Central memory CD4-positive, alpha-beta T cell (primary cell): ENCODE measurements at regions not wholly inside any gene's neighbourhood (a gene's known extent, or its start where the extent isn't known, plus 50 kb on each side); places are given as distances from the start of the nearest gene placed in this dataset.

Experiments
- DNase-seq: peaks from one replicate; pipeline ENCODE4 v3.0.0; 2022

DNA sequence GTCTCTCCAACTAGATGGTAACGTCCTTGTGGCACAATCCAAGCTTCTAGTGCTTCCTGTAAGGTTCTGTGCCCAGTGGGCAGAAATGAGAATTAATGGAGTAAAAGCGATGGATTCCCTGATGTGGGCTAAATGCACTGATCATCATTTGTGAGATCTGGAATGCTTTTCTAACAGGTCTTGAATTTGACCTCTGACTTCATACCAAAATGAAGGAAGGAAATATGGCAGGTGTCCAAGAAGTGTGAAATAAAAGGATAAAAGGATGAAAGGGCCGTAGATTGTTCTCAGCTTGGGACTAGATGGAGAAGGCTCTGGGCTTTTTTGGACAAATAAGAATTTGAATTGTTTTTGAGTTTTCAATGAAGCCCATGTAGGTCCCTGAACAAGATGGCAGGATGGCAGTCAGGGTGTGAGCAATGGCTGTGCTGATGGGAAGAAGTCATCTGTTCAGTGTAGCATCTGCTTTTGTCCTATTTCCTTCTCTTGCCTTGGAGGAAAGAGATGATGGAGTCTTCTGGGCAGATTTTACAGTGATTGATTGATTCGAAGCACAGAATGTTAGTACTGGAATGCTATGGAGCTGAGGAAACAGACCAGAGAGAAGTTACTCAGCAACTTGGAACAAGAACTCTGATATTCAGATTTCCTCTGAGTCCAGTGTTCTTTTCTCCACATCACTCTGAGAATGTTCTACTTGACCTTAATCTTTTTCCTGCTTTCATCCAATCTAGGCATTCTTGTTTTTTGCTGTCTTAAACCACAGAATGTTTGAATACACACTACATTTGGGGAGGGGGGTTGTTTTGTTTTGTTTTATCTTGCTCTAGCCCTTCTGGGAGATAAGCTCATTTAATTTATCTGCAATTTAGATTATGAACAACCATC, 286.0 kb downstream of the HLX start:
- no peak for DNase-seq

DNA sequence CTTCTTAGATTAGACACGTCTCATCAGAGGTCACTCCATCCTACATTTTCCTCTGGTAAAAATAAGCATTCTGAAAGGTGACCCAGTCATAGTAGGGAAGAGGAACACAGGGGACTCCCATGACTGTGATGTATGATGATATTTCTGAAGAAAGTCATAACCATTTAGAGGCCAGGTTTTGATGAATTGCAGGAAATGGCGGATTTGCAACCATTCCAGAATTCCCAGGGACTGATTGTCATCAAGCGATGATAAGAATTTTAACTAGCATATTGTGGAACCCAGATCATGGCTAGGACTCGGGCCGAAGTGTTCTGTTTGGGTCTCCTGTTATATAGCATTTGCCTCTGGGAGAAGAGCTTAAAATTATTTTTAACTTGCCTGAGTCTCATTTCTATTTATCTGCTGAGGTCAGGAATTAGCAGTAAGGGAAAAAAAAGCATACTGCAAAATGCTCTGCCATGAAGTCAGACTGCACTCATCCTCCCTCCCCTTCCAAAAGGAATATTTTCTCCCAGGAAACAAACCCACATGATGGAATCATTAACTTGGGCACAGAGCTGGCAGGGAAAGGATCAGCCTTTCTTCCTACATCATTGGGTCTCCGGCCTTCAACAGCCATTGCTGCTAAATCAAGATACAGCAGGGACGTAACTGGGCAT, 286.7 kb downstream of the HLX start:
- no peak for DNase-seq

DNA sequence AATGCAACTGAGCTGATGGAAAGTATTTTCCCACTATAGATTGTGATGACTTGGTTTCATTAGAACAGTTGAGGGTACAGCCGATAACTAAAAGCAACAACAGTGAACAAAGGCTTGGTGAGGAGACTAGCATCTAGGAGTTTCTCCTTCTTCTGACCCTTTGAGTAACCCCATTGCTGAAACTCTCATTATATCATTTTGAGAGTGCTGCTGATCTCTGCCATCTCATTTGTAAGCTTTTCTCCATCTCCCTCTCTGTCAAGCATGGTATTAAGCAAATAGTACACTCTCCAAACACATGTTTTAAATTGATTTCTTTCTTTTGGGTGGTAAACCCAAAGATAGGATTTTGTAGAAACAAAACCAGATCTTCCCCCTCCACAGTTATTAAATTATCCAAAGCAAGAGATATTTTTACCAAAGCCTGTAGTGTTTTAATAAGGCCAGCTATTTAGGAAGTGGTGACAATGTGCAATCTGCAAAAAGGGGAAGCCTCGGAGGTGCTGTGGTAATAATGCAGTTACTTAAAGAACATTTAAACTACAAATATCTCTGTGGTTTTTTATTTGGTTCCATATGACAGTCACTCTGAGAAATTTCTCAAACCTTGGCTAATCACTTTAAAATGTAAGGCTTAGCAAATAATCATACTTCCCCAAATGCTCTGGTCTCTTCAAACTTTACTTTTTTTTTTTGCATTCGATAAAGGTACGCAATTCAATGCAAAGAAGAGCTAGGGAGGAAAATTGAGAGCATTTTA, 287.5 kb downstream of the HLX start:
- no peak for DNase-seq

DNA sequence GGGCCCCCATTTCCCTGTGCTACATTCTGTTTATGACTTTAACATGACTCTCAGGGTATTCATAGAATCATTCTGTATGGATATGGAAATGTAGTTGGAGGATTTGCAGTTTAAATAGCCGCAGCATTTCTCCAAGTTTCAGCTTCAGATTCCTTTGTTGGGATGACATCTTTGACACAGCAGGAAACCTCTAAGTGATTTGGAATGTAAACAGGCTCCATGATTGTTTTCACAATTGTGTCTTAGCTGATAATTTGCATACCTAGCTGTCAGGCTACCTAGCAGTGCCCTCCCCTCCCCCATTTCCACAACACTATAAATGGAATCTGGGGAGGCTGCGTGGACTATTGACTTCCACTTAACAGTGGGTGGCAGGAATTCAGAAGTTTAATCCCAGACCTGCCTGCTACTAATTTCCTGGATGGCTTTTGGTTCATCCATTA, 290.2 kb downstream of the HLX start:
- DNase-seq = no peak

DNA sequence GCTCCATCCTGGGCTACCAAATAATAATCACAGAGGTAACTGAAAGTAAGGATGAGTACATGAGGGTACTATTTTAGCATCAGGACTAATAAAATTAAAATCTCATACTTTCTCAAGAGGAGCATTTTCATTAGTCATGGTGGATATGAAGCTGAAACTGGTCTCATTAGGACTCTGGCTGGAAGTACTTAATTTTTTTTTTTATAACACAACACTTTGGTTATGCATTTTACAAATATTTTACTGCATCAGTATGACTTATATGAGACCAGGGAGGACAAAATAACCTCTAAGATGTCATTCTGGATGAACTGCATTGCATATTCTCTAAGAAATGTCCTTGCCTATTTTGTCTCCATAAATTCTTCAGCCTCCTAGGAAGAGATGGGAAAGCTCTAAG, 290.9 kb downstream of the HLX start:
- no peak for DNase-seq

DNA sequence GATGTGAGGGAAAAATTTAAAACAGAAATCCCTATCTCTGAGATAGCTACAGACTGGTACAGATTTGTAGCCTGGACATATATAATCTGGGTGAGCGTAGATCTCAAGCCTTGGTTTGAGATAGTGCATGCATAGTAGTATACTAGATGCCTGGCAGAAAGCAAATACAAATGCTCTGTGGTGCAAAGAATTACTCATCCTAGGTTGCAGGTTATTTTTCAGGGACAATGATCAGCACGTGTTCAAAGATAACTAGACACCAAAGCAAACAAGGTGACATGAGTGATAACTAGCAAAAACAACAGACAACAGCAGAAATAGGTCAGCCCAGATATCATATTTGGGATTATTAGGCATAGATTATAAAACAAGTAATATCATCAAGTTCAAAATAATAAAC, 292.5 kb downstream of the HLX start:
- no peak for DNase-seq

DNA sequence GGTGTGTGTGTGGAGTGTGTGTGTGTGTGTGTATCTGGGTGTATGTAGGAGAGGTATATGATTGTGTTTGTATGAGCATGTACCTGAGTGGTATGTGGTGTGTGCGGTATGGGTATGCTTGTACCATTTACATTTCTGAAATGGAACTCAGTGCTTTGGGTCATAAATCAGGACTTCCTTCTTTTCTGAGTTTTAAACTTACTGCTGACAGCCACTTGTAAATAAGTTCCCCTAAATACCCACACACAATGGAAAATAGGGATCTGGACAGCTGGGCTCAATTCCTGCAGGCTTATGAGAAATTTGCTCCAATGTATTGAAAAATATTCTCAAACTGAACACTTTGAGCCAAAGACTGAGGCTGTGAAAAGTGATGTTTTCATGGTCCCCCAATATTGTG, 293.6 kb downstream of the HLX start:
- no peak for DNase-seq

DNA sequence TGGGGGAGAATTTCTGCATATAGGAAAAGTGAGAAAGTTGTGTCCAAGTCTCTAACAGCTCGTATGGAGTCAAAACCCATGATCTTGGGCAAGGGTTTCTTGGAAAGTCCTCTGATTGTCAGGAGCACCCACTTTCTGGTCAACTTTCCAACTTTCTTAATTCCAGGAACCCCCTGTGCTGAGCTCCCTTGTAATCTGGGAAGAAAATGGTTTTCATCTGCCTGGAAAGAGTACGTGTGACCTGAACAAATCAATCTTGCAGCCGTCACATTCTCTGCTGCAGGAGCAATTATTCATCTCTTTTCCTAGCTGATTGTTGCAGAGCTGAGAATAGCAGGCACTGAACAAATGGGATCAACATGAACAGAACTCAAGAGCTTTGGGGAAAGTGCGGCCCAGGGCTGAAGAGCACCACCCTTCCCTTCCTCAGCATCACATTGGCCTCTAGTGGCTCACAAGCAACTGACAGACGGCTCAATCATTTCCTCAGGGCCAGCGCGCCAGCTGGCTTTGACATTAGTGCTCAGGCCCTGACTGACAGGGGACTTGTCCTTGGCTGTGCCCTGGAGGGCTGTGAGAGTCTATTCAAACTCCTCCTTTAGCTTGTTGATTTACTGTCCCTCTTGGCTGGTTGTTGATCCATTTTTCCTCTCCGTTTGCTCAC, 295.2 kb downstream of the HLX start:
- no peak for DNase-seq

DNA sequence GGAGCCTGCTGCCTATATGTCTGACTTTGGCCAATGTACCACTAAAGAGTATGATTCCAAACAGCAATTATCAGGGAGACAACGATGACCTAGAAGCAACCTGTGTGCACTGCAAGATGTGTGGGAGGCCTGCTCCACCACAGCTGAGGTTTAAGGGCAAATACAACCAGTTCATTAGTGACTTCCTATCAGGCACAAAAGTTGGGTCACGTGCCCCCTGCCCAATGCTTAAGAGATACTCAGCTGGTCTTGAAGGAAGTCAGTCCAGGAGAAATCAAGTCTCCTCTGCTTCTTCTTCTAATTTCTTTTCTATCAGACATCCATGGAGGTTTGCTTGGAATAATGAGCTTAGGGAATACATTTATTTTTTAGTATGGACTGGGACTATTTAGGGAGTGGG, 296.0 kb downstream of the HLX start:
- no peak for DNase-seq

DNA sequence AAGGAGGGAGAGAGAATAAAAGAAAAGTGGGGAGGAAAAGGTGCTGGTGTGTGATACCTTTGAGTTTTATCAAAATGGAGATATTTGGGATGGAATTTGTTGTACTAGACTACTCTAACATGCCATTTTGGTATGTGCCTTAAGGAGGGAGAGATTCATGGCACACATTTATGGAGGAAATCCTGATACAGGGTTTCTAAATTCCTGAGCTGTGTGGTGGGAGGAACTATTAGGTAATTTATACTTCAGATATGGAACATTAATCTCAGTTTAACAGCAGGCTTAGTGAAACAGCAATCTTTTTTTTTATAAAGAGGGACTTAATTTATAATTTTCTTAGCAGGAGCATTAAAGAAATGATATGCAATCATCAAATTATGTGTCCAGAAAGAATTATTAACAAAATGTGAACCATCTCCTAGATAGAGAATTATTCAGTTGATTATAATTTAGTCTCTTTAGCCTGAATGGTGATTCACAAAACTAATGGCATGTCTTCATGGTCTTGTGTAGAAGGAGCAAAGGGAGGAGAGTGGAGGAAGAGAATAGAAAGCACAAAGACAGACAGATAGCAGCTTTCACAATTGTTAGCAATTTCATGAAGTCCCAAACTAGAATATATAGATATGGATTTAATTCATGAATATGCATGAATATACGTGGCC, 301.6 kb downstream of the HLX start:
- DNase-seq = no peak

DNA sequence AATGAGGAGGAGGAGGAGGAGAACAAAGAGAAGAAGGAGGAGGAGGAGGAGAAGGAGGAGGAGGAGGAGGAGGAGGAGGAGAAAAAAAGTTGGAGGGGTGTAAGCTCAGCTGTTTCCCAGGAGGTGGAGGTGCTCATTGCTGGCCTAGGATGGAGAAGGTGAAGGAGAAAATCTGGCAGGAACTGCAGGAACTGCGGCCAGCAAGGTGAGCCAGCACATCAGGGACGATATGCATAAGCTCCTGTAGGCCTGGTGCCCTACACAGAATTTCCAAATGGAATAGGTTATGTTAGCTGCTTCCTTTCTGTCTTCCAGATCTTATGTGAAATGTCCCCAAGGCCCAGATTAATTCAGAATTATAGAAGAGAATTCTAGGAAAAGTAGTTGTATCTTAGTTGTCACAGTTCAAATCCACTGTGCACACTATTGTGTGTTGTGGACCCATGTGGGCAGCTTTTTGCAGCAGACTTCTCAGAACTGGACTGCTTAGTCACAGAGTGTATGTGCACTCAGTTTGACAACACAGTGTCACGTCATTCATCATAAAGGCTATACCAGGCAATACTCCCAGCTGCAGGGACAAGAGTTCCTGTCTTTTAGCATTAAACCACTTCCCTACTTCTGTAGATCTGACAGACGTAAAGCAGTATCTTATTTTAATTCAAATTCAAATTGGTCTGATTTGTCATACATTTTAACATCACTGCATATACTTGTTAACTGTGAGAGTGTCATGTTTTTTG, 303.7 kb downstream of the HLX start:
- no peak for DNase-seq

DNA sequence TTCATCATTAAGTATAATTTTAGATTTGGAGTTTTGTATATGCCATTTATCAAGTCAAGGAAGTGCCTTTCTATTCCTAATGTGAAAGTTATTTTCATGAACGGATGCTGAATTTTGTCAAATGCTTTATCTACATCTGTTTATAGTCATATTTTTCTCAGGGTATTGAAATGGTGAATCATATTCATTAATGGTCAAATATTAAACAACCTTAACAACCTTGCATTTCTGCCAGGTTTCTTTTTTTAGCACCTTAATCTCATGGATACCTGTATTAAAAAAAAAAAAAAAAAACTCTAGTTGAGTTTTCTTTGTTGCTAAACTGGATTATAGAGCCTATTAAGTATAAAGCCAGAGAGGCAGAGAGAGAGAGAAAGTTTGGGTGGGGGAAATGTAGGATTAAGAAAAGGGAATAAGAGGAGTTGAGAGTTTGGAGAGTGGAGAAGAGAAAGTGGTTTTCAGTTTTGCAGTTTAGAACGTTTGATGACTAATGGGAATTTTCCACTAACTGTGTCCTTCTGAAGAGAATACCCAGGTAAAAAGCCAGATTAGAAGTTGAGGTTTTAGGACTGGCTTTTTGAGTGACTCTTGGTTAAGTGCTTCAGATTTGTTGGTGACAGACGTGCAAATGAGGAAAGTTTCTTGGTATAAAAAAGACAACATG, 305.0 kb downstream of the HLX start:
- DNase-seq = no peak

DNA sequence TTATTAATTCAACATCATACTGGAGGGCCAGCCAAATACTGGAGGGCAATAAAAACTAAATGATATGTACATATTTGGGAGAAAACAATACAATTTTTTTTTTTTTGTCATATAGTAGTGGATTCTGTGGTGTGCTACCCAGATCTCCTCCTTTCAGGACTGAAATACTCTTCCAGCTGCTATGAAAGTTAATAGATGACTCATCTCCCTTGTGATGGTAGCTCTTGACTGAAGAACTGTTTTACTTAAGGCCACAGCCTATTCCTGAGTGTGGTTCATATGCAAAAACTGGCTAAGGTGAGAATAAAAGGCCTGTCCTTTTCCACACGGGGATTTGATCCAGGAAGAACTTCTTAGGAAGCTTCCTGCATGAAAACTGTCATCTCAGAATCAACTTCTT, 307.9 kb downstream of the HLX start:
- no peak for DNase-seq

DNA sequence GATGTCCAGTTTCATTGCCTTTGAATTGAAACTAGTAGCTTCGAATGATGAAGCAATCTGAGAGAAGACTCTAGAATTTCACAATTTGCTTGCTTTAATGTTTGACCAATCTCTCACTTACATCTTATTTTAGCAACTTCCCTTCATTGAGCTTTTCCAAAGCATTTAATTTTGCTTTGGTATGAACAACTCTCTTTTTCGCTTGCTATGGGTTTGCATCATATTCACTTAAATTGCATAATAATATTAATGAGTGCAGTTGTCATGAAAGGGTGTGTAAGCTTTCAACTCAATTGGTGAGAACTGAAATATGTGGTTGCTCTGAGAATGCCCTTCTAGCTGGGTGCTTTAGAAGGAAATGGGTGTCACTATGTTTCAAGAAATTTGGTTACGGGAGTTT, 309.2 kb downstream of the HLX start:
- DNase-seq = no peak

DNA sequence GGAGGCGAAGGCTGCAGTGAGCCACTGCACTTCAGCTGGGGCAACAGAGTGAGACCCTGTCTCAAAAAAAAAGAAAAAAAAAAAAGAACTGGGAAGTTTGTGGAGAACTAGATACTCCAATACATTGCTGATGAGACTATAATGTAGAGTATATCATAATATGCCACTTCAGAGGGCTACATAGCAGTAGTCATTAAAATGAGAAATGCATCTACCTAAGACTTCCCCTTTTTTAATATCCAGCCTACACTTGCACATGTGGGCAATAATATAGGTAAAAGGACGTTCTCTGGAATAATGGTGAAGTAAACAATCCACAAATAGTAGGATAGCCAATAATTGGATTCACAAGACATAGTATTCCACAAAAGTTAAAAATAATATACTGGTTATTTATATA, 311.0 kb downstream of the HLX start:
- no peak for DNase-seq

DNA sequence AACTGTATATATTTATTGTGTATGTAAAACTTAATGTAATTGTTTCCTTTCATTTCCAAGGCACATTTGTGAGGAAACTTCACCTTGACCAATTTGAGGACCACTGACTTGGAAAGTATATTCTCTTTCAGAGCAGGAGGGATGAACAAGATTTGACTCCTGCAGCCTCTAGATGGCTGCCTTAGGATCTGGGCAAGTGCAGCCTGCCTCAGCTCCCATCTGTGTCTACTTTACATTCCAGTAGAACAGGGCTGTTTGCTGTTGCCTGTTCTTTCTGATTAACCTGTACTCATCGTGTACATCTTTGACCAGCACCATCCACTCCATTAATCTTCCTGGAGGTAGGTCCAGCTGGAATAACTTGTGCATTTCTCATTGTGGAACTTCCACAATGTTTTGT, 312.8 kb downstream of the HLX start:
- DNase-seq = no peak

DNA sequence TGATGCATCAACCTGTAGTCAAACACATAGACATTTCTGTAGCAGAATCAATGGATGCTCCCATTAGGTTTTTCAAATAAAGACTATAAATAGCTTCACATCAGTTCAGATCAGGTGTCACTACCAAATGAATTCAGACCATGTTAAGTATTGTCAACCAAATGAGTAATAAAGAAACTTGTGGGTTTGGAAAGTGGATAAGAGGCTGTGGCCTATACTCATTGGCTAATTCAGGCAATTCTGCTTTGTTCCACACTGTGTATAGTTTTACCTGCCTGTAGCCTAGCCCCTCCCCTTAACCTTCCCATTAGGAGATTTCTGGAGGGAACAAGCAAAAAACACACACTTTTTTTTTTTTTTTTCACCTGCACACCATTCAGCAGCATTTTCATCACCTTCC, 321.2 kb downstream of the HLX start:
- DNase-seq = no peak

DNA sequence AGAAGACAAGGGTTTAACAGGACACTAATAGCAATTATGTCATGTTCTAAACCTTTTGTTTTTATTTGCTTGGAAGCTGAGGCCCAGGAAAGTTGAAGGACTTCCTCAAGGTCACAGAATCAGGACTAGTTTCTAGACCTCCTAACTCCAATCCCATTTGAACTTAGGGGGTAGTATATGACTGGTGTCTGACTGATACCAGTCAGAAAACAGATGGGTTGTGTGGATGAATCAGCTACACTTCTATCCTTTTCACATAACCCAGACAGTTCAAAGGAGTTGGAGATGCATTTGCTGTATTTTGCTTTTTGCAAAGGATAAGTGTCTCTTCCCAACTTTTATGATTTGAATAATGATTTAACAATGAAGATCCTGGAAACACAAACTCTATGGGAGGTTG, 322.5 kb downstream of the HLX start:
- no peak for DNase-seq

DNA sequence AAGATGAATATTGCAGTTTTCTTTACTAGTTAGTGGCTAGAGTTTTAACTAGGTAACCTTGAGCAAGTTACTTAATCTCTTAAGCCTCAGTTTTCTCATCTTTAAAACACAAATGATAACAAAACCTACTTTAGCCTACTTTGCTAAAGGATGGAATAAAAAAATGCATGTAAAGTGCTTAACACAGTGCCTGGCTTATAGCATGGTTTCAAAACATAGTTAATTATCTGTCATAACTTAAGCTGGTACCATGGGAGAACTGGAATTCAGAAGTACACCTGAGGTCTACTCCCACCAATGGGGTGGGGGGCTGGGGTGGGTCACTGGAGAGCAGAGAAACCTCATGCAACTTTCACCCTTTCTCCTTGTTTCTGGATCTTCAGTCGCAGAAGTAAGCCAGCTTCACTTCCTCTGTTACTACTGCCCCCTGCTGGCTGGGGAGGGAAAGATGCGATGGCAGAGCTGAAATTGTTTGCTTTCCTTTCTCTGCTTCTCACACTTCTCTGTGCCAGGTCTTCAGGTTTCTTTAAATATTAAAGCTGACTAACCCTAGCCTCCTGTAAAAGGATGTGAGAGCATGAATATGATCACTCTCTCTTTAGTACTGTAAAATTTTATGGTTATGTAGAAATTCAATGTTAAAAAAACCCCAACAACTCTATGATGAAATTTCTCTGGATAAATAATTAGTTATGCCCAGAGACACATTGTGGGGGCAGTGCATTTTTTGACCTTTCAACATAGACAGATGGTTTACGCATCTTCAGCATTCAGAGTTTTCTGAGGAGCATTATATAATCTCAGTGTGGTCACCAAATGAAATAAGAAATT, 324.2 kb downstream of the HLX start:
- peak; percentile 12 for DNase-seq
